Mesodermal cell (in vitro differentiated cells): ENCODE measurements at regions not wholly inside any gene's neighbourhood (a gene's known extent, or its start where the extent isn't known, plus 50 kb on each side); places are given as distances from the start of the nearest gene placed in this dataset.
"Not testable (repeated sequence)": the region's sequence is repeated elsewhere in the genome, so short reads cannot be mapped to it uniquely, and the experiment has no call there.

ENCODE experiments used
- H3K27ac ChIP-seq: 2 replicates; pipeline ENCODE4 v1.7.0; 2013; ENCODE audit warnings: mild to moderate bottlenecking, low read depth, low read length, moderate library complexity; ENCODE audit not compliant: severe bottlenecking
- H3K36me3 ChIP-seq: 2 replicates; pipeline ENCODE4 v1.7.1; 2013; ENCODE audit warnings: mild to moderate bottlenecking, low read length, moderate library complexity; ENCODE audit not compliant: control insufficient read depth, insufficient read depth
- H3K4me1 ChIP-seq: one replicate; pipeline ENCODE4 v1.7.1; 2013; ENCODE audit warnings: mild to moderate bottlenecking, low read length; ENCODE audit not compliant: insufficient read depth, control insufficient read depth, poor library complexity, severe bottlenecking
- H3K4me3 ChIP-seq: 2 replicates; pipeline ENCODE4 v1.7.0; 2013; ENCODE audit warnings: low read length, control low read depth, mild to moderate bottlenecking; ENCODE audit not compliant: insufficient read depth, poor library complexity, severe bottlenecking; ENCODE audit errors: extremely low read depth
- H3K9me3 ChIP-seq: 2 replicates; pipeline ENCODE4 v1.7.1; 2013; ENCODE audit warnings: mild to moderate bottlenecking, low read length, moderate library complexity; ENCODE audit not compliant: control insufficient read depth
- WGBS, 2 experiments: methylation state at CpG; one replicate each; pipeline ENCODE4 v1.1.5; 2013; ENCODE audit warnings: missing lambda C conversion rate in 2 of 2; ENCODE audit not compliant: insufficient coverage in 2 of 2; 5-methylcytosine and 5-hydroxymethylcytosine counted together

- WGBS, 2 experiments: 100% methylated on average over 4 to 5 of the region's 6 CpGs
- Histone ChIP-seq H3K36me3 (no peaks in the 10 kb centered on the region), H3K27ac (no peak overlapping the region), H3K4me3 (no peak overlapping the region), H3K9me3 (no peaks in the 10 kb centered on the region), H3K4me1 (peaks cover 38% of the 10 kb centered on the region)
Measured at GRCh38 chr1:94672934-94673333, 131.4 kb upstream of the F3 start.

GRCh38 chr1:94672001-94672400 is 130.4 kb upstream of the F3 start:
- Histone ChIP-seq H3K36me3 (no peaks in the 10 kb centered on the region), H3K4me1 (peaks cover 38% of the 10 kb centered on the region), H3K9me3 (no peaks in the 10 kb centered on the region), H3K27ac (no peak overlapping the region), H3K4me3 (no peak overlapping the region)
- 100% methylated on average over 2 of the region's 2 CpGs for WGBS, 2 experiments

GRCh38 chr1:94670273-94670672 is 128.7 kb upstream of the F3 start:
- H3K9me3 ChIP-seq: no peaks in the 10 kb centered on the region
- WGBS, 2 experiments: 100% methylated on average over 1 of the region's 2 CpGs; no CpG with 5 or more reads in 1 of the 2 experiments
- H3K27ac ChIP-seq: no peak overlapping the region
- peaks cover 26% of the 10 kb centered on the region for H3K4me1 ChIP-seq
- H3K36me3 ChIP-seq: no peaks in the 10 kb centered on the region
- no peak overlapping the region for H3K4me3 ChIP-seq

GRCh38 chr1:94669198-94669597 is 127.6 kb upstream of the F3 start:
- peaks cover 26% of the 10 kb centered on the region for H3K4me1 ChIP-seq
- no peaks in the 10 kb centered on the region for H3K9me3 ChIP-seq
- no peak overlapping the region for H3K4me3 ChIP-seq
- H3K27ac ChIP-seq: no peak overlapping the region
- no CpG with 5 or more reads among the region's 1 CpG for WGBS, 2 experiments
- H3K36me3 ChIP-seq: no peaks in the 10 kb centered on the region

- 80 to 100% methylated on average over 1 to 2 of the region's 3 CpGs for WGBS, 2 experiments
- no peak overlapping the region for H3K27ac ChIP-seq
Measured at GRCh38 chr1:94668528-94668927, 127.0 kb upstream of the F3 start.

GRCh38 chr1:94667818-94668217 is 126.3 kb upstream of the F3 start:
- Histone ChIP-seq H3K9me3 (no peaks in the 10 kb centered on the region), H3K36me3 (no peaks in the 10 kb centered on the region), H3K4me3 (no peak overlapping the region), H3K27ac (no peak overlapping the region), H3K4me1 (peaks cover 26% of the 10 kb centered on the region)
- WGBS, 2 experiments: 79 to 91% methylated on average over 4 to 7 of the region's 7 CpGs

More at GRCh38 chr1:94668528-94668927, 127.0 kb upstream of the F3 start:
- Histone ChIP-seq H3K36me3 (no peaks in the 10 kb centered on the region), H3K4me1 (peaks cover 26% of the 10 kb centered on the region), H3K4me3 (no peak overlapping the region), H3K9me3 (no peaks in the 10 kb centered on the region)

GRCh38 chr1:94666797-94667196 is 125.2 kb upstream of the F3 start:
- H3K4me1 ChIP-seq: peaks cover 24% of the 10 kb centered on the region
- WGBS, 2 experiments: 75 to 78% methylated on average over 1 of the region's 1 CpG

GRCh38 chr1:94661431-94661932 is 119.9 kb upstream of the F3 start:
- Histone ChIP-seq H3K4me1 (peaks cover 9% of the 10 kb centered on the region), H3K9me3 (no peaks in the 10 kb centered on the region), H3K36me3 (no peaks in the 10 kb centered on the region), H3K27ac (no peak overlapping the region), H3K4me3 (no peak overlapping the region)
- WGBS, 2 experiments: no CpG with 5 or more reads among the region's 2 CpGs

More at GRCh38 chr1:94666797-94667196, 125.2 kb upstream of the F3 start:
- Histone ChIP-seq H3K9me3 (no peaks in the 10 kb centered on the region), H3K36me3 (no peaks in the 10 kb centered on the region), H3K4me3 (no peak overlapping the region), H3K27ac (no peak overlapping the region)

GRCh38 chr1:94660994-94661393 is 119.4 kb upstream of the F3 start:
- Histone ChIP-seq H3K27ac (no peak overlapping the region), H3K4me3 (no peak overlapping the region), H3K9me3 (no peaks in the 10 kb centered on the region), H3K4me1 (peaks cover 9% of the 10 kb centered on the region), H3K36me3 (no peaks in the 10 kb centered on the region)

GRCh38 chr1:94660258-94660657 is 118.7 kb upstream of the F3 start:
- H3K9me3 ChIP-seq: no peaks in the 10 kb centered on the region

GRCh38 chr1:94659202-94659601 is 117.6 kb upstream of the F3 start:
- not testable (repeated sequence) for H3K27ac ChIP-seq, H3K9me3 ChIP-seq, H3K4me3 ChIP-seq, H3K36me3 ChIP-seq
- no CpG with 5 or more reads among the region's 1 CpG for WGBS, 2 experiments
- peaks cover 11% of the 10 kb centered on the region for H3K4me1 ChIP-seq

More at GRCh38 chr1:94660258-94660657, 118.7 kb upstream of the F3 start:
- WGBS, 2 experiments: no CpG with 5 or more reads among the region's 2 CpGs
- H3K4me1 ChIP-seq: peaks cover 9% of the 10 kb centered on the region
- H3K4me3 ChIP-seq: no peak overlapping the region
- H3K27ac ChIP-seq: no peak overlapping the region
- no peaks in the 10 kb centered on the region for H3K36me3 ChIP-seq
